ENCODE measurements at regions not wholly inside any gene's neighbourhood (a gene's known extent, or its start where the extent isn't known, plus 50 kb on each side); places are given as distances from the start of the nearest gene placed in this dataset.

- no peak for TF ChIP-seq POLR2A (IDR thresholded peaks at IDR 0.05; ENCODE audit: borderline replicate concordance, extremely low read depth, insufficient read depth, insufficient read length)
- TF ChIP-seq ZNF274 (IDR thresholded peaks at IDR 0.05; ENCODE audit: low read depth, low read length): no peak
- TF ChIP-seq CTCF (IDR thresholded peaks at IDR 0.05 in 2 of 3, conservative IDR thresholded peaks at IDR 0.05 in 1 of 3; ENCODE audit: borderline replicate concordance in 1 of 3, insufficient read depth in 1 of 3, low read depth in 2 of 3, low read length in 2 of 3): no peak
- no peak for TF ChIP-seq RAD21 (IDR thresholded peaks at IDR 0.05; ENCODE audit: low read depth)
- no peak for TF ChIP-seq POLR2AphosphoS5 (IDR thresholded peaks at IDR 0.05; ENCODE audit: low read depth, low read length)
- no peak for TF ChIP-seq JUND (IDR thresholded peaks at IDR 0.05)
- TF ChIP-seq ATF3 (IDR thresholded peaks at IDR 0.05): no peak
- TF ChIP-seq YY1 (IDR thresholded peaks at IDR 0.05; ENCODE audit: extremely low read depth, insufficient replicate concordance, low read depth, low read length): no peak
- no peak for TF ChIP-seq CEBPB (IDR thresholded peaks at IDR 0.05; ENCODE audit: low read depth)
- no peak for TF ChIP-seq MAX (IDR thresholded peaks at IDR 0.05)
- TF ChIP-seq EZH2phosphoT487 (IDR thresholded peaks at IDR 0.05; ENCODE audit: borderline replicate concordance): no peak
- TF ChIP-seq EZH2 (IDR thresholded peaks at IDR 0.05): no peak
These were observed 63.0 kb upstream of the LOXL4 start for GRCh38 chr10:98330987-98331386.

All from HCT116 (cell line).